M059J (cell line): ENCODE measurements at regions not wholly inside any gene's neighbourhood (a gene's known extent, or its start where the extent isn't known, plus 50 kb on each side); places are given as distances from the start of the nearest gene placed in this dataset.

Experiments
- DNase-seq: peaks from one replicate; pipeline ENCODE4 v3.0.0-alpha.2; 2012; ENCODE audit warnings: low read depth

DNA sequence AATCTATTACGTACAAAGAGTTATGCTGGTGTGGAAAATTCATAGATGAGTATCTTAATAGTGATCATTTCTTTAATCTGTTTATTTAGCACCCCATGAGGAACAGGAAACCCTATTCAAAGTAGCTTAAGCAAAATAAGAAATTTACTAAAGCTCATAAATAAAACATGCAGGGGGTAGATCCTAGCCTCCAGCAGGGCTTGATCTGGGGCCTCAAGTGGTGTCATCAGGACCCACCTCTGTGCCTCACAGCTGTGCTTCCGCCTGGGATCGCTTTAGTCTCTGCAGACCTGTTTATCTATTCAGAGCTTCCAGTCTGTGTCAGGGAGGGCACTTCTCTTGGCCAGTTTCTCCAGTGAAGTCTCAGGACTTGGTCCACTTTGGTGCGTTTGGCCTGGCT lies 171.0 kb upstream of the SLC24A5 start:
- DNase-seq, result no peak

DNA sequence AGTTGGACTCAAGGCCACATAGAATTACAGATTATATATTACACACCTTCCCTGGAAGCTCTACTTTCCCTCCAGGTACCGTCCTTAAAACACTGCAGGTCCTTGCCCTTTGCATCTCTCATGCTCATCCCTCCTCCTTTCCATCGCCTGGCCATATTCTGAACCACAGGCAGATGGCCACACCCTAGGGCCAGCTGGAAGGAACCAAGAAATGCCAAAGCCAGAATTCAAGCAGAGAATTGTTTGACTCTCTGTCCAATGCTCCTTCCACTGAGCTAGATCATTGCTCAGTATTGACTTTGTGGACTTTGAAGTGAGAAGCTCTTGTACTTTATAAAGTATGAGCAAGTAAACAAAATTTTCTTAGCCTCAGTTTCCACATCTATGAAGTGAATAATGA lies 170.3 kb upstream of the SLC24A5 start:
- DNase-seq, result no peak

DNA sequence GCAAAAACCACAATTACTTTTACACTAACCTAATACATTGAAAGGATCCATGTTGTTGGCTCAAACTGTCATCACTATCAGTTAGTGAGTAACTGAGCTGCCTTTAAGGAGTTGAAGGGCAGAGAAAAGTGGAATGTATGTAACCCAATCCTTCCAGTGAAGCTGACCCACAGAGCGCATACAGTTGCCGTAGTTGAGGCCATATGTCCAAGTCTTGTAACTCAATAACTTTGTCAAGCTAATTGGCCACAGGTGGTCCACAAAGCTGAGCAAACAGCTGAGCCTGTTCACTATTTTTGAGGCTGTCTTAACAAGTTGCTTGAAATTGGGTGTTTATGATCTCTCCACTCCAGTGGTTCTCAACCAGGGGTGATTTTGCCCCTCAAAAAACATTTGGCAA lies 169.0 kb upstream of the SLC24A5 start:
- no peak for DNase-seq

DNA sequence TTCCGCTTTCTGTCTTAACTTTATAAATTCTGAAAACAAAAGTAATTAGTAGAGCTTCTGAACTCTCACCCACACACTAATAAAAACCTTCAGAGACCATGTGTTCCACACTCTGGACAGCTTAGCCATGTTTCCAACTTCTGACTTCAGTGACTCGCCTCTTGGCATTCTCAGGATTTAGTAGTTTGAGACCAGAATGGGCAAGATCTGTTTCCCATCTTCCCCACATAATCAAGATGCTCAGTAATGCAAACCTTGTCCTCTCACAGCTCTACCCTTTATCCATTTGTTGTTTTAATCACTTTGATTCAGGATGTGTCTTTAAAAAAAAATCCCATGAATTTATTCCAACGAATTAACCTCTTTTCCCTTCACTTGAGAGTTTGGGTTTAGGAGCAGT lies 166.6 kb upstream of the SLC24A5 start:
- no peak for DNase-seq

DNA sequence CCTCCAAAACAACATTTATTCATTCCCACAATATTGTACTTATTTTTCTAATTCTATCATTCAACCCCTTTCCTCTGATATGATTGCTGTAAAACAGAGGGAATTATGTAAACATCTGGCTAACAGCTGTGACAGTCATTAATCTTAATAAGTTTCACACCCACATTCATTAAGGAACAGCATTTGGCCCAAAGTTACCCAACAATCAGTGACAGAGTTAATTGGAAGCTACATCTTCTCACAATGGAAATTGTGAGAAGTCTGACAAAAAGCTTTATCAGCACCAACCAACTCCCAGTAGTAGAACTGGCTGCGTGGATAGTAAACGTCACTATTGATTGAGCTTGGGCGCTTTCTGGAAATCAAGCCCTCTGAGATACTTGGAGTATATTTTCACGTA lies 165.8 kb upstream of the SLC24A5 start:
- DNase-seq, result no peak

DNA sequence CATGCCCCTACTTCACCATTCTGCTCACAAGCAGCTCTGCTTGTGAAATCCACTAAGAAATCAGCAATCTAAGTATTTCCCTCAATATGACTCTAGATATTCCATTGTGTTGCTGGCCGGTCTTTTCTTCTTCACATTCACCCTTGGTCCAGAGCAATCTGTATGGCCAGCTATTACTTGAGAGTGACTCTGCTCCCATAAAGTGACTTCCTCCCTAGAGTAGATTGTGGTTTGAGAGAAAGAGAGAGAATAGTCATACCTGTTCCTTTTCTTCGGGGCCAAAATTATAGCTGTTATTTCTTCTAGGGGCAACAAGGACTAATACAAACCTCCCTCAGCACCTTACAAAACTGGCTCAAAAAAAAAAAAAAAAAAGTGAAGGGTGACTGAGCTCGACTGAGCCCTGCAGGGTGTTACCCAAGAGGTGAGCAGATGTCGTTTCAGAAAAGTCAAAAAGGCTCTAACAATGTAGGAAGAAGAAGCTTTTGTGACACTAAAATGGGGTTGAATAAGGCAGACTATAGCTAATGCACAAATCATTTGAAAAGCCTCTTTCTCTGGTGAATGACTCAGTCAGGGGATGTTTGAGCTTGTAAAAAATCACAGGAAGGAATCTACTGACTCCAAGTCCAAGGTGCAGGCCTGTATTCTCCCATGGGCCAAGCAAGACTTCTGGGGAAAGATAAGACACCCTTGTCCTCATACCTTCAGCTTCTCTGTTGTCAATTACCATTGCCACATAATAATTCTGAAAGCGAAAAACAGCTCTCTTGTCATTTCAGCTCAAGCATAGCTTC lies 161.0 kb upstream of the SLC24A5 start:
- peak; percentile 13 for DNase-seq

DNA sequence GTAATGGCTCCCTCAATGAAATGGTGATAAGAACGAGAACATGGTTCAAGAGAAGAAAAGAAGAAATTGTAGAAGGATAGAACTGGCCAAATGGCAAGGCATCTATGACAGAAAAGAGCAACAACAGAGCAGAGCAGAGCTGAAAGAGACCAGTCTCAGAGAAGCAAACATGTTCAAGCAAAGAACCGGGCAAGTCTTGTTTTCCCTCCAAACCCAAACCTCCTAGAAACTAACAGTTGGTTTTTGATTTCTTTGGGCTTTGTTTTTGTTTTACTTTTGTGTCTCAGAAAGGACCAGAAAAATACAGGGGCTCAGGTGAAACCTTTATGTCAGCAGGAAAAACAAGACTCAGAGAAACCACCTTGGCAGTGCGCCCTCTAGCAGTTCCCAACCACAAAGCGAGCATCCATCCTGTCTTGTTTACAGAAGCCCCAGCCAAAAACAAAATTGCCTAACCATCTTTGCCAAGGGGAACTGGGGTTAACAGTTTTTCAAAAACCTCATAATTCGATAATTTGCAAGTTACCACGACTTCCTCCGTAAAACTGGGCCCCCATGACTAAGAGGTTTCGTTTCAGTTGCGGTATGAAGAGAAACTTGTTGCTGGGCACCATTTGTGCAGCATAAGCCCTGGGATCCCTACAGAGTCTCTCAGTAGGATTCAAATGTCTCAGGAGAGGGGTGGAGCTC lies 159.2 kb upstream of the SLC24A5 start:
- peak; percentile 26 for DNase-seq

DNA sequence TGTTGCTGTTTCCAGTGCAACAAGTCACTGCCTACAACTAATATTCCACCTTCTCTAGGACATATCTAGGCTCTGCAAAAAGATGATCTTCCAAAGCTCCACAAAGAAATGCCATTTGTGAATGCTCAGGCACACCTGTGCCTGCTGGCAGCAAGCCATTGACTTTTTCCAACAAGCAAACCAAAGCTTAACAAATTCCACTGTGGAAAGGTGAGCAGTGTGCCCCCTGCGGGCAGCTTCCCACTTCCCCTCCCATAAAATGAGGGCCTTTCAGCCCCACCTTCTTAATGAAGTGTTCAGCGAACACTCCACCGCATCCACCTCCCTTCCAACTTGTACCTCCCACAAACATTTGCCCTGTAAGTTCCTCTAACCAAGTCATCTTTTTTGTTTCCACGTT lies 157.5 kb upstream of the SLC24A5 start:
- DNase-seq, result no peak

DNA sequence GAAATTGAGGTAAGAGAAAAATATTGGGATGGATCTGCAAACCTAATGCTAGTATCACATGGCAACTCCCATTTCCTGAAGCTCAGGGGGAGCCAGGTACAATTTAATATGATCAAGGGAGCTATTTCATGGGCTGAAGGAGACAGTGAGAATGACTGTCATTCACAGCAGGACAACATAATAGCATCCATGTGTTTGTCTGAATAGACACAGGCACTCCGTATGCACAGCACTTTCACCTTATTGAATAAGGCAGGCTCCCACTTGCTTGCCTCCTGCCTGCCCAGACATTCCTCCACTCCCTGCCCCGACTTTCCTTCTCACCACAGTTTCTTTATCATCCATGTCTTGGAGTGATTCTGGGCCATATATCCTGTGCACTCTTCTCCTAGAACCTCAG lies 156.6 kb upstream of the SLC24A5 start:
- no peak for DNase-seq

DNA sequence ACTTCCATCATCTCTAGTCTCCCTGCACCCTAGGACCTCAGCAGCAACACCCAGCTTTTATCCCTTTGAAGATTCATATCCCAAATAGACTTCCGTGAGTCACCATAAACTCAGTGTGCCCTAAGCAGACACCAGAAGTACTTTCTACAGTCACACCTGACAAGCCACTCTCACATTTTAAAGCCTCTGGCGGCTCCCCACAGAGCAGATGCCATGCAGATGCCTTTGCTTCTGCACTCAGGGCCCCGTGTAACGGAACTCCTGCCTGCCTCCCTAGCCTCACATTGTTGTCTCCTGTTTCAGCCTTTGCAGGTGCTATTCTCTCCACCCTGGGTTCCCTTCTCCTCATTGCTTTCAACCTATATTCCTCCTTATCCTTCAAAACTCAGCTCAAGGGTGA lies 155.5 kb upstream of the SLC24A5 start:
- no peak for DNase-seq

DNA sequence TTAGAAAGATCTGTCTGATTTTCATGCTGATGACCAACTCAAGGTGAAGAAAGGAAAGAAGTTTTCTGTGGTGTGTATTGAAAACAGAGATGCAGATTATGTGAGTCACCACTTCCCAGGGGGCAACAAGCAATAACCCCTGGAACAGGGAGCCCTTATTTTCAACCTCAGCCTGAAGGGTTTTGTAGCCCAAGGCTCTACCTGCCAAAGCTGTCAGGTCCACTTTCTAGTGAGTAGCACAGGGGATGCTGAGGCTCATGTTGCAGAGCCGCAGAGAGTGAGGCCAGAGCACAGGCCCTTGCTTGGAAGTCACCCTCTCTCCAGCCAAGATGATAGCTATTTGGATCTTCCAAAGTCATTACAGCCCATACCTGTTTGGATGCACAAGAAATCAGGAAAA lies 152.2 kb upstream of the SLC24A5 start:
- DNase-seq, result no peak

DNA sequence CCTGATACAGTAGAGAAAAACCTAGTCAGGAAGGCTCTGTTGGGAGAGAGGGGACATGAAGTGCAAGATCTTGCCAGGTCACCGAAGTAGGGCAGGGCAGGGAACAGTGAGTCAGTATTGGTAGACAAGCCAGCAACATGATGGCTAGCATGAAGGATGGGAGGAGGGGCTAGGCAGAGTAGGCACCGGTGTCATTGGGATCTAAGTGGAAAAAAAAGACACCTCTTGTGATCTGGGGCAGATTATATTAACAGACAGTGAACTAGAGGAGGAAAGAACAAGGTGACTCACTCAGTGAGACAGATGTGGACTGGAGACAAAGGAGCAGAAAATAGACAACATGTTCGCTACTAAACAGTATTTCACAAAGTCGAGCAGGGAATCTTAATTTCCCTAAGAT lies 149.2 kb upstream of the SLC24A5 start:
- DNase-seq, result peak; percentile 7

DNA sequence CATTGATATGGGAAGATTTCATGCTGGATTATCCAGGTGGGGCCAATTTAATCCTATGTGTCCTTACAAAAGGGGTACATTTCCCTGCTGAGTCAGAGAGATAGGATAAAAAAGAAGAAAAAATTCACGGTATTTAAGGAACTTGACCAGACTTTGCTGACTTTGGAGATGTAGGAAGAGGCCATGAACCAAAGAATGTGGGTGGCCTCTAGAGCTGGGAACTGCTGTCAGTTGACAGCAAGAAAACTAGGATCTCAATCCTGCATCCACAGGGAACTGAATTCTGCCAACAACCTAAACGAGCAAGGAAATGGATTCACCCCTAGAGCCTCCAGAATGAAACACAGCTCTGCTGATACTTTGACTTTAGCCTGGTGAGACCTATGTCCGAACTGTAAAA lies 148.1 kb upstream of the SLC24A5 start:
- no peak for DNase-seq

DNA sequence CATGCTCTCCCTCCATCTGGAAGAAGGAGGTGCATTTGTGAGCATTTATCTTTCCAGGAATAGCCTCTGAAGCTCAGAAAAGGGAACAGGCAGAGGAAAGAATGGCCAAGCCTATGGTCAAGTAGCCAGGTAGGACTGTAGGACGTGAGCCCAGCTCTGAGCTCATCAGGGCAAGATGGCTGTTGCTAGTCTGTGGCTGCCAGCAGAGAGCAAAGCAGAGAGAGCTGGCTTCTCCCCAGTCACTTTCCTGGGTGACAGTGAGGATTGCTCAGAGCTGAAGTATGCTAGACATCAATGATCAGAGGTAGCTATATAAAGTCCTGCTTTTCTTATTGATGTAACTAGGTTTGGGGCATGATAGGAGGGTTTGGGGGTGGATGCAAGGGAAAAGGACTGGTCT lies 146.1 kb upstream of the SLC24A5 start:
- no peak for DNase-seq

DNA sequence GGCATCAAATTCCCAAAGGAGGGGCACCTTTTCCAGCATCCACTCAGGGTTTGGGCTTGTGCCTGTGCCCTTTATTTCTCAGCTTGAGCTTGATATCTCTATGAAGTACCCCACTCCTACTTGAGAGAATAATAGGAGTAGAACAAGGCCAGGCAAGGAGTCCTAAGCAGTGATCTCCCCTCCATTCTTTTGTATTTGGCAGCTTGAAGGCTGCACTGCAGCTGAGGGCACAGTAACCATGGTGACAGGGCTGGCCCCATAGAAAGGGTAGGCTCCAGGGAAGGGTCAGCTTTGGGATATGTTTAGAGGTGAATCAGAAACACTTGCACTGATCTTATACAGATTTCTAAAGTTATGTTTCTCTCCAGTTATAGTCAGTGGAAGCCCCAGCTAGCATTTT lies 145.4 kb upstream of the SLC24A5 start:
- no peak for DNase-seq

DNA sequence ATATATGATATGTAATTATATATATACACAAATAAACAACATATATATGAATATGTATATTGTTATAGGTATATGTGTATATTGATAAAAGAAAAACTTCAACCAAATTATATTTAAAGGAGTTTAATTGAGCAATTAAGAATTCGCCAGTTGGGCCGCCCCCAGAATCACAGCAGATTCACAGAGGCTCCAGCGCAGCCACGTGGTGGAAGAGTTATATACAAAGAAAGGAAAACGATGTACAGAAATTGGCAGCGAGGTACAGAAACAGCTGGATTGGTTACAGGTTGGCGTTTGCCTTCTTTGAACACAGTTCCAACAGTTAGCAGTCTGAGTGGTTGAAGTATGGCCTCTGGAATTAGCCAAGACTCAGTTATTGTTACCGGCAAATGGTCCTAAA lies 137.3 kb upstream of the SLC24A5 start:
- peak; percentile 19 for DNase-seq

DNA sequence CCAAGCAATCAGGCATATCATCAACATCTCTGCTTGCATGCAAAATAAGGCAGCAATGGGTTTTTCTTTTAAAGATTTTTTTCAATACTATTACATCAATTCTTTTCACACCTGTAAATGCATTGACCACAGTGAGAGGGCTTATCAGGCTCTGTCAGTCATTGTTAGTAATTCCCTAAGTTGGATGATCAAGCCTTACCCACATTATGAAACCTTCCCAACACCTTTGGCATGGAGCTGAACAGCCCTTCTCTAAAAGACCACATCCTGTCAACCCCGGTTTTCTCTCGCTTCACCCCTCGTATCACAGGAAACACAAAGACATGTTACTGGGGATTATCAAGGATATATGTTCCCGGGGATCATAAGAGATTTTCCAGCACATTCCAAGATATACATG lies 135.2 kb upstream of the SLC24A5 start:
- DNase-seq, result no peak

DNA sequence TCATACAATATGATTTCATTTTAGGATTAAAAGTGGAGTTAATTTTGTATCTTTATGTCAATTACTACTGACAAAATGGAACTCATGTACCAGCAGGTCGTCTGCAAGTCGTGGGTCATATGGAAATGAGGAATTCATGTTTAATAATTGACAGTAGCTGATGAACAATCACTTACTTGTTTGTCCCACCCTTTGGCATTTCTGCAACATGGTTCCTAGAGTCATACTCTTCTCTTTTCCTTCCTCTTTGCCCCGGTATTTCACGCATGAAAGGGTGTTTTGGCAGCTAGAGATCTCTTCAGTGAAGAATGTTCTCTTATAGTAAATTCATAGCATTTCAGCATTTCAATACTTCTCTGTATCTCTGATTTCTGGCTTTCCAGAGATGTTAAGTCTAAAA lies 133.3 kb upstream of the SLC24A5 start:
- no peak for DNase-seq

DNA sequence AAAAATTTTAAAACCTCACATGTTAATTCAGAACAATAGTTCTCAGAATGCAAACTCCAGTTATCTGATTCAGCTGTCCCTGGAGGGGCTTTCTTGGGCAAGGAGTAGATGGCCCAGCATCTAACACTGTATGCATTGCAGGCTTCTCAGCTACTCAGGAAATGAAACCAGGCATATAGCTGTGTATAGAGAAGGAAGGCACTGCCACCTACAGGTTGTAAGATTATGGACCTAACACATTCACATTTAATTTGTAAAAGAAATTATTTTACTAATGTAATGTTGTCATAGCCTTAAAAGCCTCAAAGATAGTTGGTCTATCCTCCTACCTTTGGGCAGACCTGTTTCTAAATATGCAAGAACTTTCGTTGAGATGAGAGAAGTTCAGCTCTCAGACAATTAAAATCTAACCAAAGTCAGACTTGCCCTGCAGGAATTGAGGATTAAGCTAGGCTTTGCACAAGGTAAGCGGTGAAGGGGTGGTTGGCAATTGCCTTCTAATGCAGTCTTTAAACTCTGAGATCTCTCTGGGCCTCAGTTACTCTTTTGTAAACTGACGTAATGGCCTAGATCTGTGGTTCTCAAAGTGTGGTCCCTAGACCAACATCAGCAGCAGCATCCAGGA lies 132.8 kb upstream of the SLC24A5 start:
- DNase-seq, result peak; percentile 58

DNA sequence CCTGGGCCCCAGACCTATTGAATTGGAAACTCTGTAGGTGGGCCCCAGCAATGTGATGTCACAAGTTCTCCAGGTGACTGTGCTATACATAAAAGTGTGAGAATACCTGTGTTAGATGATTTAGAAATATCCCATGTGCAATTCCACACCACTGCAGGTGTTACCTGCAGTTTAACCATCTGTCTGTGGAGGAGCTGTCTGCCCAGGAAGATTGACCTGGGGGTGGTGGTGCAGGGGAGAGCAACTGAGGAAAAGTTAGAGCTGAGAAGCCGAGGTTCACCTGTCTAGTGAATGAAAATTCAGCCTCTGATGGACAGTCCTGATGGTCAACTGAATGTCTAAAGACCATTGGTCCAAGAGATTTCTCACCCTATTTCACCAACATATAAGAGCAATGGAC lies 132.2 kb upstream of the SLC24A5 start:
- DNase-seq, result no peak

DNA sequence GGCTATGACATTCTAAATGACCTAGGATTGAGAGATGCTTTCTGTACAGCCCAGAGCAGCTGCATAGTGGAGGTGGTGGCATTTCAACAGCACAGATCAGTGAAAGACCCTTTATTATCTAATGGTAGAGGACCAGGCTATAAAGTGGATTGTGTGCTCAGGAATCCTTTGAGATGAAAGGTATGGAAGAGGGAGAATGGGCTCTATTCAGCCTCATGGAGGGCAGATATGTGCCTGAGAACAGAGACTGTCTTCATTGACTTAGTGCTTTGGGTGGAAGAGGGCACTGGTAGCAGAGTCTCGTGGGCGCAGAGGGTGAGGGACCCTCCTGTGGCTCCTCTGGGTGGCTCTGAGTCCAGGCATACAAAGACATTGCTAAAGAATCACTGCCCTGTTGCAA lies 130.0 kb upstream of the SLC24A5 start:
- no peak for DNase-seq

DNA sequence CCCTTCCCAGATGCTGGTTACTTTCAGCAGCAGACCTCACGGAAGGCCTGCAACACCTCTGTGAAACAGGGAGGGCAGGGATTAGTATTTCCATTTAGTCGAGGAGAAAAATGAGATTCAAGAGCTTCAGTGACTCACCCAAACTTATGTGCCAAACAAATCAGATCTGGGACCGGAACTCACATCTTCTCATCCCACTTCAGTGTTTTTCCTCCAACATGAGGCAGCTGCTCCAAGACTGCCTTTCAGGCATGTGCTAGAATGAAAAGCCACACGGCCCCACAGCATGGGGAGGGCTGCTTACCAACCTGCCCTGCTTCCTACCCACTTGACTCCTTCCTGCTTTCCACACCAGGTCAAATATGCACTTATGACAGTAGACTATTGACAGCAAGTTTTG lies 129.4 kb upstream of the SLC24A5 start:
- peak; percentile 26 for DNase-seq

DNA sequence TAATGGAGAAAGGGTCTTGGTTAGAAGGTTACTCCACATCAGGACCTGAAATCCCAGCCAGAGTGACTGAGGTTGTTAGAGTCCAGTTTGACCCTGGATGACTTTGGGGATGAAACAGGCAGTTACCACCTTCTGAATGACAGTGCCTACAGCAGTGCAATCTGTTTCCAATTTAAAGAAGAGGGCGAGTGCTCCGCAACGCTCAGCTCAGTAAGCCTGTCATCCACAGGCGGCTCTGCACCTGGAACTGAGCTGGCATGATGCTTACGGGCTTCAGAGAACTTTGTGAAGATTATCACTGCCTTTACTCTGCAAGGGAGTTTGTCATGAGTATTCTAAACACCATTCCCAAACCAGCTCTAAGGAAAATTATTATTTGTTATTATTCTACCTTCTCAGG lies 127.7 kb upstream of the SLC24A5 start:
- no peak for DNase-seq
